ENCODE measurements at regions not wholly inside any gene's neighbourhood (a gene's known extent, or its start where the extent isn't known, plus 50 kb on each side); places are given as distances from the start of the nearest gene placed in this dataset.

DNA sequence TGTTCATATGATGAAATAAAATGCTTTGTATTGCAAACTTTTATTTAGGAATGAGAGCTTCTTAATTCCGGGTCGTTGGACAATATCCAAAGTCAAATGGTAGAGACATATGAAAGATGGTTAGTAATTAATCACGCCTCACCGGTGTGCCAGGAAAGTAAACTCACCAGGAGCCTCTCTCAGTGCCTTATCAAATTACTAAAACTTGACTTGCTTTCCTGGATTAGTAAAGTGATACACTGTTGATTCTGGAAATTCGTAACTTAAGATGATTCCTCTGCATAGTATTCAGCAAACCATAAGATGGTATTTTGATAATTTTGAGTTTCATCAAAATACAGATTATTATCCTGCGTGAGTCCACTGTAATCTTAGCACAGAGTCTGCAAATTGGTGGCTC is 115.2 kb downstream of the PAX1 start:
- TF ChIP-seq, protein P1, sequence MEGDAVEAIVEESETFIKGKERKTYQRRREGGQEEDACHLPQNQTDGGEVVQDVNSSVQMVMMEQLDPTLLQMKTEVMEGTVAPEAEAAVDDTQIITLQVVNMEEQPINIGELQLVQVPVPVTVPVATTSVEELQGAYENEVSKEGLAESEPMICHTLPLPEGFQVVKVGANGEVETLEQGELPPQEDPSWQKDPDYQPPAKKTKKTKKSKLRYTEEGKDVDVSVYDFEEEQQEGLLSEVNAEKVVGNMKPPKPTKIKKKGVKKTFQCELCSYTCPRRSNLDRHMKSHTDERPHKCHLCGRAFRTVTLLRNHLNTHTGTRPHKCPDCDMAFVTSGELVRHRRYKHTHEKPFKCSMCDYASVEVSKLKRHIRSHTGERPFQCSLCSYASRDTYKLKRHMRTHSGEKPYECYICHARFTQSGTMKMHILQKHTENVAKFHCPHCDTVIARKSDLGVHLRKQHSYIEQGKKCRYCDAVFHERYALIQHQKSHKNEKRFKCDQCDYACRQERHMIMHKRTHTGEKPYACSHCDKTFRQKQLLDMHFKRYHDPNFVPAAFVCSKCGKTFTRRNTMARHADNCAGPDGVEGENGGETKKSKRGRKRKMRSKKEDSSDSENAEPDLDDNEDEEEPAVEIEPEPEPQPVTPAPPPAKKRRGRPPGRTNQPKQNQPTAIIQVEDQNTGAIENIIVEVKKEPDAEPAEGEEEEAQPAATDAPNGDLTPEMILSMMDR (IDR thresholded peaks at IDR 0.05), result no peak
- TF ChIP-seq POLR2A (IDR thresholded peaks at IDR 0.05), result no peak
